H1 (cell line): ENCODE measurements at regions not wholly inside any gene's neighbourhood (a gene's known extent, or its start where the extent isn't known, plus 50 kb on each side); places are given as distances from the start of the nearest gene placed in this dataset.

Experiments
- CTCF ChIA-PET: fragments of 300-600 bp; sonication (Branson Sonifier 250); formaldehyde crosslinking; loops from one replicate; lab custom pipeline; 2021; ENCODE audit not compliant: partially characterized antibody; lab: Charles Lee
- POLR2A ChIA-PET: fragments of 300-600 bp; sonication (Branson Sonifier 250); formaldehyde crosslinking; loops from one replicate; lab custom pipeline; 2021; ENCODE audit warnings: inconsistent platforms; ENCODE audit not compliant: partially characterized antibody; lab: Charles Lee
- DNase-seq, 2 experiments: peaks; one replicate each; pipeline versions ENCODE4 v3.0.0 to v3.0.0-alpha.2; 2010 to 2022; ENCODE audit warnings: low spot score in 2 of 2, low read depth in 1 of 2, mixed read lengths in 1 of 2
- FAIRE-seq: peaks from 2 replicates; lab custom pipeline; 2011; peaks lifted over from hg19 to GRCh38; lab: Jason Lieb, UNC
- H2AFZ ChIP-seq: 2 replicates; pipeline ENCODE4 v1.8.1; 2012; ENCODE audit warnings: low read length, inconsistent platforms
- H2AK5ac ChIP-seq: 2 replicates; pipeline ENCODE4 v1.6.1; 2013; ENCODE audit warnings: low read depth, low read length
- H2BK120ac ChIP-seq: replicated peaks from 2 replicates; pipeline ENCODE3; 2013; ENCODE audit warnings: low read depth, low read length, inconsistent platforms
- H2BK12ac ChIP-seq: 2 replicates; pipeline ENCODE4 v1.6.1; 2013; ENCODE audit warnings: low read depth, low read length
- H2BK15ac ChIP-seq: 2 replicates; pipeline ENCODE4 v1.6.1; 2013; ENCODE audit warnings: low read length
- H2BK20ac ChIP-seq: 2 replicates; pipeline ENCODE4 v1.6.1; 2013; ENCODE audit warnings: low read length
- H2BK5ac ChIP-seq: 2 replicates; pipeline ENCODE4 v1.6.1; 2013; ENCODE audit warnings: low read depth, low read length
- H3K14ac ChIP-seq: 2 replicates; pipeline ENCODE4 v1.6.1; 2013; ENCODE audit warnings: inconsistent platforms; ENCODE audit not compliant: insufficient read length
- H3K18ac ChIP-seq: 2 replicates; pipeline ENCODE4 v1.6.1; 2013; ENCODE audit warnings: low read length; ENCODE audit errors: extremely low read depth
- H3K23ac ChIP-seq: 2 replicates; pipeline ENCODE4 v1.6.1; 2013; ENCODE audit warnings: inconsistent platforms; ENCODE audit not compliant: insufficient read length
- H3K23me2 ChIP-seq: 2 replicates; pipeline ENCODE4 v1.6.1; 2013; ENCODE audit warnings: low read depth, low read length
- H3K27ac ChIP-seq: 2 replicates; pipeline ENCODE4 v1.6.1; 2011; ENCODE audit warnings: low read depth, low read length, inconsistent platforms
- H3K27me3 ChIP-seq, 4 experiments: replicated peaks in 1 of 4; 1 replicate in 1 of 4; 2 replicates in 3 of 4; pipeline versions ENCODE4 v1.6.1 to v1.8.1; 2011 to 2013; ENCODE audit warnings: low read length in 3 of 4, mild to moderate bottlenecking in 3 of 4, inconsistent platforms in 2 of 4, mixed read lengths in 2 of 4, moderate library complexity in 1 of 4; ENCODE audit not compliant: control insufficient read depth in 3 of 4, insufficient read depth in 3 of 4; ENCODE audit errors: extremely low read depth in 1 of 4
- H3K36me3 ChIP-seq, 4 experiments: 2 replicates each; pipeline versions ENCODE4 v1.6.1 to v1.8.1; 2011 to 2013; ENCODE audit warnings: mild to moderate bottlenecking in 4 of 4, low read length in 3 of 4, moderate library complexity in 2 of 4, control low read depth in 1 of 4, inconsistent platforms in 1 of 4; ENCODE audit not compliant: insufficient read depth in 4 of 4, control insufficient read depth in 2 of 4
- H3K4ac ChIP-seq: replicated peaks from 2 replicates; pipeline ENCODE3; 2013; ENCODE audit warnings: low read length, low read depth, mixed read lengths, inconsistent platforms; ENCODE audit not compliant: insufficient read length
- H3K4me1 ChIP-seq, 4 experiments: replicated peaks in 1 of 4; 1 replicate in 1 of 4; 2 replicates in 3 of 4; pipeline versions ENCODE4 v1.6.1 to v1.8.1; 2011 to 2013; ENCODE audit warnings: low read length in 3 of 4, inconsistent platforms in 2 of 4, mixed read lengths in 1 of 4; ENCODE audit not compliant: insufficient read depth in 4 of 4, control insufficient read depth in 3 of 4
- H3K4me2 ChIP-seq, 2 experiments: 2 replicates each; pipeline versions ENCODE4 v1.6.1 to v1.8.1; 2011 to 2013; ENCODE audit warnings: low read depth in 2 of 2, low read length in 2 of 2, control low read depth in 1 of 2, inconsistent platforms in 1 of 2, mild to moderate bottlenecking in 1 of 2; ENCODE audit not compliant: insufficient read depth in 1 of 2
- H3K4me3 ChIP-seq, 4 experiments: fragments of 200-600, 300-600 bp in 1 of 4; sonication (generic), shearing (Covaris generic), sonication (Bioruptor Twin) in 1 of 4; 2 replicates each; pipeline versions ENCODE4 v1.5.1 to v1.8.1; 2011 to 2016; ENCODE audit warnings: low read length in 4 of 4, low read depth in 3 of 4, control low read depth in 2 of 4, inconsistent platforms in 2 of 4, mild to moderate bottlenecking in 2 of 4, mixed read lengths in 1 of 4, moderate library complexity in 1 of 4; ENCODE audit not compliant: insufficient read depth in 2 of 4; ENCODE audit errors: extremely low read depth in 1 of 4
- H3K56ac ChIP-seq: replicated peaks from 2 replicates; pipeline ENCODE3; 2013; ENCODE audit warnings: low read depth, mild to moderate bottlenecking, mixed read lengths, low read length, inconsistent platforms; ENCODE audit not compliant: insufficient read length
- H3K79me1 ChIP-seq: 2 replicates; pipeline ENCODE4 v1.6.1; 2013; ENCODE audit warnings: low read depth, low read length, control low read depth
- H3K79me2 ChIP-seq, 2 experiments: 2 replicates each; pipeline versions ENCODE4 v1.6.1 to v1.8.1; 2012 to 2013; ENCODE audit warnings: low read length in 2 of 2, mild to moderate bottlenecking in 2 of 2, inconsistent platforms in 1 of 2; ENCODE audit not compliant: insufficient read depth in 2 of 2, control insufficient read depth in 1 of 2
- H3K9ac ChIP-seq, 4 experiments: replicated peaks in 1 of 4; 1 replicate in 1 of 4; 2 replicates in 3 of 4; pipeline versions ENCODE4 v1.6.1 to v1.8.1; 2011 to 2013; ENCODE audit warnings: low read depth in 3 of 4, low read length in 3 of 4, control low read depth in 2 of 4, mild to moderate bottlenecking in 2 of 4, moderate library complexity in 2 of 4, inconsistent platforms in 1 of 4; ENCODE audit errors: extremely low read depth in 1 of 4
- H3K9me3 ChIP-seq, 2 experiments: 2 replicates each; pipeline versions ENCODE4 v1.6.1 to v1.8.1; 2012 to 2013; ENCODE audit warnings: mild to moderate bottlenecking in 2 of 2, moderate library complexity in 2 of 2, control low read depth in 1 of 2, inconsistent platforms in 1 of 2, low read depth in 1 of 2, low read length in 1 of 2, mixed read lengths in 1 of 2; ENCODE audit not compliant: insufficient read depth in 2 of 2
- H4K20me1 ChIP-seq, 2 experiments: replicated peaks in 1 of 2; 2 replicates each; pipeline versions ENCODE3 to v1.8.1; 2011 to 2013; ENCODE audit warnings: inconsistent platforms in 2 of 2, low read length in 2 of 2, mild to moderate bottlenecking in 1 of 2; ENCODE audit not compliant: insufficient read depth in 2 of 2, control insufficient read depth in 1 of 2
- H4K5ac ChIP-seq: 2 replicates; pipeline ENCODE4 v1.6.1; 2013; ENCODE audit warnings: low read length, low read depth, mixed read lengths, inconsistent platforms; ENCODE audit not compliant: insufficient read length
- H4K8ac ChIP-seq: 2 replicates; pipeline ENCODE4 v1.8.0; 2013; ENCODE audit warnings: mild to moderate bottlenecking, moderate library complexity, low read length, inconsistent platforms; ENCODE audit not compliant: insufficient read depth; ENCODE audit errors: extremely low read depth
- H4K91ac ChIP-seq: replicated peaks from 2 replicates; pipeline ENCODE3; 2013; ENCODE audit warnings: low read length, mixed read lengths, inconsistent platforms; ENCODE audit not compliant: insufficient read length
- GABPA ChIP-seq: IDR thresholded peaks from 2 replicates; pipeline ENCODE4 v1.6.1; 2011; ENCODE audit warnings: mild to moderate bottlenecking, low read length, moderate library complexity, borderline replicate concordance; ENCODE audit not compliant: insufficient read depth
- YY1 ChIP-seq: IDR thresholded peaks from 2 replicates; pipeline ENCODE4 v1.6.1; 2011; ENCODE audit warnings: low read depth, mild to moderate bottlenecking, low read length
- WGBS, 2 experiments: shearing (Covaris generic) in 1 of 2; methylation state at CpG; one replicate each; pipeline versions ENCODE4 v1.1.6 to v1.1.7; 2013 to 2015; ENCODE audit warnings: low lambda C conversion rate in 2 of 2, mixed read lengths in 2 of 2, inconsistent platforms in 1 of 2, low coverage in 1 of 2, missing lambda C conversion rate in 1 of 2; ENCODE audit not compliant: insufficient replicate concordance in 2 of 2, insufficient coverage in 1 of 2, insufficient read length in 1 of 2; ENCODE audit errors: extremely low coverage in 1 of 2, missing lambda C conversion rate in 1 of 2; 5-methylcytosine and 5-hydroxymethylcytosine counted together

GRCh38 chr7:120055300-120055699 is 217.7 kb upstream of the KCND2 start:
- Histone ChIP-seq H3K27ac (no peak overlapping the region), H2BK20ac (no peak overlapping the region), H2AFZ (no peak overlapping the region)
- TF ChIP-seq YY1 (no peak), GABPA (no peak)

More at GRCh38 chr7:120055300-120055699, 217.7 kb upstream of the KCND2 start:
- H3K9ac ChIP-seq, result no peak overlapping the region
- FAIRE-seq (no peak), DNase-seq (no peak)
- H3K79me1 ChIP-seq, result no peaks in the 10 kb centered on the region
- no peak overlapping the region for H3K18ac ChIP-seq
- H3K9me3 ChIP-seq, result no peaks in the 10 kb centered on the region
- H4K20me1 ChIP-seq, result no peaks in the 10 kb centered on the region
- POLR2A ChIA-PET, result no interaction called here
- no peaks in the 10 kb centered on the region for H3K27me3 ChIP-seq
- no peak overlapping the region for H3K4ac ChIP-seq
- H3K36me3 ChIP-seq, result no peaks in the 10 kb centered on the region
- H4K91ac ChIP-seq, result no peak overlapping the region
- no peak overlapping the region for H3K4me2 ChIP-seq
- H2AK5ac ChIP-seq, result no peak overlapping the region
- no peak overlapping the region for H3K14ac ChIP-seq
- no peak overlapping the region for H3K4me3 ChIP-seq
- H4K8ac ChIP-seq, result no peak overlapping the region
- no peak overlapping the region for H2BK120ac ChIP-seq
- no peak overlapping the region for H3K56ac ChIP-seq
- H2BK15ac ChIP-seq, result no peak overlapping the region
- 86% methylated on average over 4 of the region's 4 CpGs; no CpG with 5 or more reads in 1 of the 2 experiments for WGBS, 2 experiments
- H3K23ac ChIP-seq, result no peak overlapping the region
- H2BK12ac ChIP-seq, result no peak overlapping the region
- no peaks in the 10 kb centered on the region for H3K4me1 ChIP-seq
- no peaks in the 10 kb centered on the region for H3K79me2 ChIP-seq
- H4K5ac ChIP-seq, result no peak overlapping the region
- no peak overlapping the region for H2BK5ac ChIP-seq
- CTCF ChIA-PET, result interaction anchor here (1.6 kb wide), 1 partner anchor 10 kb away, joined by 3 read pairs; no protein-coding TSS in a partner anchor
- no peaks in the 10 kb centered on the region for H3K23me2 ChIP-seq
